DND-41 (cell line): ENCODE measurements at regions not wholly inside any gene's neighbourhood (a gene's known extent, or its start where the extent isn't known, plus 50 kb on each side); places are given as distances from the start of the nearest gene placed in this dataset.

Experiments
- CTCF ChIP-seq: IDR thresholded peaks from 2 replicates; pipeline ENCODE4 v1.5.1; 2012; ENCODE audit warnings: borderline replicate concordance, low read length, moderate library complexity, mild to moderate bottlenecking; ENCODE audit not compliant: poor library complexity, severe bottlenecking; ENCODE audit errors: extremely low read depth
- EZH2 ChIP-seq: IDR thresholded peaks from 3 replicates; pipeline ENCODE4 v1.6.1; 2012; ENCODE audit warnings: borderline replicate concordance, low read depth, mild to moderate bottlenecking, moderate library complexity, low read length, inconsistent platforms; ENCODE audit not compliant: severe bottlenecking

GRCh38 chrX:39242187-39242586, 440.9 kb downstream of the MID1IP1 start:
- TF ChIP-seq CTCF (peak; percentile 60), EZH2 (no peak)
